ENCODE measurements at regions not wholly inside any gene's neighbourhood (a gene's known extent, or its start where the extent isn't known, plus 50 kb on each side); places are given as distances from the start of the nearest gene placed in this dataset.

DNA sequence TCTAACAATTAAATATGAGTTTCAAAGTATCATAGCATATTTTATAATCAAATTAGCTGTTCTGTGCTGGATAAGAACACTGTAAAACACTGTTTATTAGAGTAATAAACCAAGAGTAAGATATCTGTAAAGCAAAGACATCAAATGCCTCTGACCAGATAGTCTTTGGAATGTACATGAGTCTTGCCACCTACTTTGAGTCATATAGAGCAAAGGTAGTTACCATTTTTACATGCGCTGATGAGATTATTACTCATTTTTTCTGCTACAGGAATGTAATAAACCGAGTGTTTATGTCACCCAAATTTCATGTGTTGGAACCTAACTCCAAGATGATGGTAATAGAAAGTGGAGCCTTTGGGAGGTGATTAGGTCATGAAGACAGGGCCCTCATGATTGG lies 654.5 kb downstream of the CETN3 start:
- no peaks in the 10 kb centered on the region for H3K9me3 ChIP-seq
- no peak overlapping the region for H3K4me3 ChIP-seq
- no peak overlapping the region for H3K27ac ChIP-seq
- ATAC-seq, result no peak
- no peaks in the 10 kb centered on the region for H3K27me3 ChIP-seq
- DNase-seq, result no peak
- no peak for TF ChIP-seq POLR2A (IDR thresholded peaks at IDR 0.05)
- TF ChIP-seq, protein P1, sequence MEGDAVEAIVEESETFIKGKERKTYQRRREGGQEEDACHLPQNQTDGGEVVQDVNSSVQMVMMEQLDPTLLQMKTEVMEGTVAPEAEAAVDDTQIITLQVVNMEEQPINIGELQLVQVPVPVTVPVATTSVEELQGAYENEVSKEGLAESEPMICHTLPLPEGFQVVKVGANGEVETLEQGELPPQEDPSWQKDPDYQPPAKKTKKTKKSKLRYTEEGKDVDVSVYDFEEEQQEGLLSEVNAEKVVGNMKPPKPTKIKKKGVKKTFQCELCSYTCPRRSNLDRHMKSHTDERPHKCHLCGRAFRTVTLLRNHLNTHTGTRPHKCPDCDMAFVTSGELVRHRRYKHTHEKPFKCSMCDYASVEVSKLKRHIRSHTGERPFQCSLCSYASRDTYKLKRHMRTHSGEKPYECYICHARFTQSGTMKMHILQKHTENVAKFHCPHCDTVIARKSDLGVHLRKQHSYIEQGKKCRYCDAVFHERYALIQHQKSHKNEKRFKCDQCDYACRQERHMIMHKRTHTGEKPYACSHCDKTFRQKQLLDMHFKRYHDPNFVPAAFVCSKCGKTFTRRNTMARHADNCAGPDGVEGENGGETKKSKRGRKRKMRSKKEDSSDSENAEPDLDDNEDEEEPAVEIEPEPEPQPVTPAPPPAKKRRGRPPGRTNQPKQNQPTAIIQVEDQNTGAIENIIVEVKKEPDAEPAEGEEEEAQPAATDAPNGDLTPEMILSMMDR (IDR thresholded peaks at IDR 0.05), result no peak
- no peaks in the 10 kb centered on the region for H3K36me3 ChIP-seq
- 43% methylated on average over 2 of the region's 2 CpGs for WGBS (ENCODE audit: insufficient coverage, low coverage, low lambda C conversion rate, missing lambda C conversion rate)
- intact Hi-C loops (cut with DNase I), result no loop called here
- H3K4me1 ChIP-seq, result no peaks in the 10 kb centered on the region

DNA sequence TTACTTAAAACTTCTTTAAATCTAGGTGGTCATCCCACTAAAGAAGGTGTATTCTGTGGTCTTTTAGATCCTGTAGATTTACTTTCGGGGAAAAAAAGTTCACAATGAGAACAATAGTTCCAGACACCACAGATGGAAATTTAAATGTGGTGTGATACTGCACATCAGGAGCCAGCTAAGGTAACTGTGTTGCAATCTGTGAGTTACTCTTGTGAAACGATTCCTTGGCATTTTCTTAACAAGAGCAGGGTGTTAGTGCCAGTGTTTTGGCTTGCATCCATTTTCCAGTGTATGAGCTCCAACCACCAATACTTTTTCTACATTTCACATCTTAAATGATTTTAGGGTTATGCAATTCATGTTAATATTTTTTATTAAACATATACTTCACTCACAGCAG lies 674.5 kb downstream of the CETN3 start:
- Histone ChIP-seq H3K9me3 (no peaks in the 10 kb centered on the region), H3K27ac (no peak overlapping the region), H3K36me3 (no peaks in the 10 kb centered on the region), H3K4me3 (no peak overlapping the region), H3K27me3 (no peaks in the 10 kb centered on the region), H3K4me1 (no peaks in the 10 kb centered on the region)
- no peak for TF ChIP-seq POLR2A (IDR thresholded peaks at IDR 0.05)
- TF ChIP-seq, protein P1 (IDR thresholded peaks at IDR 0.05), result no peak
- 29% methylated on average over 2 of the region's 2 CpGs for WGBS (ENCODE audit: insufficient coverage, low coverage, low lambda C conversion rate, missing lambda C conversion rate)
- ATAC-seq (no peak), DNase-seq (no peak)
- intact Hi-C loops (cut with DNase I), result no loop called here

DNA sequence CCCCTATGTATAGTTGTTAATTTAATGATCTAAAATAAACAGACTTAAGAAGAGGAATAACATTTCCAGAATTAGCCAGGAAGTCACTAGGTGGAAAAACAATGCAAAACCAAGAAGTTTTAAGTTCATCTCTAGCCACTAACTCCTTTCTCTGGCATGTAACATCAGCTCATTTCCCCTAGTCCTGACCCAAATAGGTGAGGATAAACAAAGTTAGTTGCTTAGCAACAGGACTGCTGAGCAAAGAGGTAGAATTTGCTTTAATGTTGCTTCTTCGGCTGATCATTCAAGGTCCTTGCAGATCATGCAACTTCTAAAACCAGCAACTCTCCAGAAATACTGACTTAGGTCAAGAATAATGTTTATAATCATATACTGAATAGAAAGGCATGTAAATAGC lies 675.8 kb downstream of the CETN3 start:
- no peaks in the 10 kb centered on the region for H3K27me3 ChIP-seq
- ATAC-seq (no peak), DNase-seq (no peak)
- H3K4me3 ChIP-seq, result no peak overlapping the region
- no peaks in the 10 kb centered on the region for H3K4me1 ChIP-seq
- H3K27ac ChIP-seq, result no peak overlapping the region
- H3K36me3 ChIP-seq, result no peaks in the 10 kb centered on the region
- intact Hi-C loops (cut with DNase I), result no loop called here
- no peak for TF ChIP-seq POLR2A (IDR thresholded peaks at IDR 0.05)
- TF ChIP-seq, protein P1 (IDR thresholded peaks at IDR 0.05), result no peak
- 33% methylated on average over 1 of the region's 1 CpG for WGBS (ENCODE audit: insufficient coverage, low coverage, low lambda C conversion rate, missing lambda C conversion rate)
- H3K9me3 ChIP-seq, result no peaks in the 10 kb centered on the region

DNA sequence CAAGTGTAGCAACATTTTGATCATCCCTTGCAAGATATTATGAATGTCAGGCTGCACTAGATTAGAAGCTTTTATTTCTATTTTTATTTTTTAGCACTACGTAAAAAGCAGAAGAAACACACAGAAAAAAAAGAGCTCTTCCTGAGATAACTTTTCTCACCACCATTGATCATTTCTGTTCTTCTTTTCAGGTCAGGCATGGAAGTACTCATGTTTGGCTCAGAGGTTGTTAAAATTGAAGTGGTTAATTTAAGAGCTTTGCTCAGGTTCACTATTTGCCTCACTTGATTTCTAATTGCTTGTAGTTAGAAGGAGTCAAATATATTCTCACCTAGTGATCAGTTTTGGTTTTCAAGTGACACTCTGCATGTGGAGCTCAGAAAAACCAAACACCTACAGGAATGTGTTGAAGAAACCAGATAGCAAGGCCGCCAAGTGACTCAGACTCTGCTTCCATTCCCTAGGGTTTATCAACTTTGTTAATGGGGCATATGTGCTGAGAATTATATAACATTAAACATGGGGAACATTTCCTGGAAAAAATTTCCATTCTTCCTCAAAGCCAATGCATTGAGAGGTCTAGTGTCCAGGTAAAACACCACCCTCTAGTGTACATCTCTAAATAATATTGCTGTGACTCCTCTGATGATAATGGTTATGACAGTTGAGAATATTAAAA lies 679.8 kb downstream of the CETN3 start:
- no peaks in the 10 kb centered on the region for H3K36me3 ChIP-seq
- intact Hi-C loops (cut with DNase I), result no loop called here

More for the DNA sequence above, 679.8 kb downstream of the CETN3 start:
- H3K4me1 ChIP-seq, result no peaks in the 10 kb centered on the region
- TF ChIP-seq POLR2A (IDR thresholded peaks at IDR 0.05), result no peak
- TF ChIP-seq, protein P1 (IDR thresholded peaks at IDR 0.05), result no peak
- no peak overlapping the region for H3K4me3 ChIP-seq
- ATAC-seq, result no peak
- no peak overlapping the region for H3K27ac ChIP-seq
- 25% methylated on average over 2 of the region's 2 CpGs for WGBS (ENCODE audit: insufficient coverage, low coverage, low lambda C conversion rate, missing lambda C conversion rate)
- H3K9me3 ChIP-seq, result no peaks in the 10 kb centered on the region
- H3K27me3 ChIP-seq, result no peaks in the 10 kb centered on the region
- DNase-seq, result no peak
